ENCODE measurements at regions not wholly inside any gene's neighbourhood (a gene's known extent, or its start where the extent isn't known, plus 50 kb on each side); places are given as distances from the start of the nearest gene placed in this dataset.
"Not testable (repeated sequence)": the region's sequence is repeated elsewhere in the genome, so short reads cannot be mapped to it uniquely, and the experiment has no call there.

- TF ChIP-seq CTCF, EP300 (IDR thresholded peaks at IDR 0.05): not testable (repeated sequence)
These were observed 81.9 kb downstream of the SYT15 start for GRCh38 chr10:46660835-46661164.
